ENCODE measurements at regions not wholly inside any gene's neighbourhood (a gene's known extent, or its start where the extent isn't known, plus 50 kb on each side); places are given as distances from the start of the nearest gene placed in this dataset.
"Not testable (repeated sequence)": the region's sequence is repeated elsewhere in the genome, so short reads cannot be mapped to it uniquely, and the experiment has no call there.

DNA sequence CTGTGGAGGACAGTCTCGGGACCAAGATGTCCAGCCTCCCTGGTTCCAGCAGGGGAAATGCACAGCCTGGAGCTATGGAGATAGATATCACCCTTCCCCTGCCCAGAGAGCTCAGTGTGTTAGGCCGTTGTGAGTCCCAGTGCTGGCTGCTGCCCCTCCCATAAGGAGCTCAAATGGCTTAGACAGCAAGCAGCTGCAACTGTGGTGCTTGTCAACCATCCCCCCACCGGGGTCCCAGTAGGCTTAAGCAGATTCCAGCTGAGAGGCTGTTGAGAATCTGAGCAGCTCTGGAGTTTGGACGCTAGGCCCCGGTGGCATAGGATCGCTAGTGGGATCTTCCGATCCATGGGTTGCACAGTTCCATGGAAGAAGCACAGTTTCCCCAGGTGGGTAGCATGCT lies 181.8 kb upstream of the POF1B start:
- no peak overlapping the region for H3K4me3 ChIP-seq (ENCODE audit: low read length)
- DNase-seq (ENCODE audit: low read depth, low spot score): no peak

DNA sequence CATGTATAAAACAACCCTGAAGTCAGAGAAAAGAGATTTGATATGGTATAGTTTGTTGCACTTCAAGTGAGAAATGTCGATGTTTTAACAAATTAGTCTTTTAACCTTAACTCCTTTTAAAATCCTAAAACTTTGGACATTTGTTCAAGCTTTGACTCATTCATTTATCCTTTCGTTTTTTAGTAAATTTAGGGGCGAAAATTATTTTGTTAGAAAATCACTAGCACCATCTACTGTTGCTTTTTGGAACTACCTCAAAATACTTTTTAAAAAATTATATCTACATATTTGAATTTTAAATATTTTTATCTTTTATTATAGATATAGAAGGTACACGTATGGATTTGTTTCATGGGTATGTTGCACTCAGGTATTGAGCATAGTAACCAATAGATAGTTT lies 165.1 kb upstream of the POF1B start:
- no peak for DNase-seq (ENCODE audit: low read depth, low spot score)
- H3K4me3 ChIP-seq (ENCODE audit: low read length): no peak overlapping the region

DNA sequence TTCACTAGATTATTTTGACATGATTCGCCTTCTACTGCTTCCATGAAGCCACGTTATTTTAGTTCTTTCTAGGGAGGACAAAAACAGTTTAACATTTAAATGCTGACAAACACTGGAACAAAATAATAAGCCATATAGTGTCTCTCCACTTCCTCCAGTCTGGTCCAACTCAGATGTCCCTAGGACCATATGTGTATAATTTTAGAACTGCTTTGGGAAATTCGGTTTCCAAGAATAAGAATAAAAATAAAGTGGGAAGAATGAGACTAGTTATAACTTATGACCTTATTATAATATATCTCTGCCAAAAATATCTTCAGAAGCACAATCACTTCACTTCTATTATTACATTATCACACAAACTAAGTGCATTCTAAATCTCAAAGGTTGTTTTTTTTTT lies 164.4 kb upstream of the POF1B start:
- H3K4me3 ChIP-seq (ENCODE audit: low read length): no peak overlapping the region
- no peak for DNase-seq (ENCODE audit: low read depth, low spot score)

DNA sequence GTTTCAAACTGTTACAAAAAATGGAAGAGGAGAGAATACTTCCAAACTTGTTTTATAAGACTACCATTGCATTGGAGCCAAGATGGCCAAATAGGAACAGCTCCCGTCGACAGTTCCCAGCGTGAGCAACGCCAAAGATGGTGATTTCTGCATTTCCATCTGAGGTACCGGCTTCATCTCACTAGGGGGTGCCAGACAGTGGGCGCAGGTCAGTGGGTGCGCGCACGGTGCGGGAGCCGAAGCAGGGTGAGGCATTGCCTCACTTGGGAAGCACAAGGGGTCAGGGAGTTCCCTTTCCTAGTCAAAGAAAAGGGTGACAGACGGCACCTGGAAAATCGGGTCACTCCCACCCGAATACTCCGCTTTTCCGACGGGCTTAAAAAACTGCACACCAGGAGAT lies 149.7 kb upstream of the POF1B start:
- DNase-seq (ENCODE audit: low read depth, low spot score): not testable (repeated sequence)

DNA sequence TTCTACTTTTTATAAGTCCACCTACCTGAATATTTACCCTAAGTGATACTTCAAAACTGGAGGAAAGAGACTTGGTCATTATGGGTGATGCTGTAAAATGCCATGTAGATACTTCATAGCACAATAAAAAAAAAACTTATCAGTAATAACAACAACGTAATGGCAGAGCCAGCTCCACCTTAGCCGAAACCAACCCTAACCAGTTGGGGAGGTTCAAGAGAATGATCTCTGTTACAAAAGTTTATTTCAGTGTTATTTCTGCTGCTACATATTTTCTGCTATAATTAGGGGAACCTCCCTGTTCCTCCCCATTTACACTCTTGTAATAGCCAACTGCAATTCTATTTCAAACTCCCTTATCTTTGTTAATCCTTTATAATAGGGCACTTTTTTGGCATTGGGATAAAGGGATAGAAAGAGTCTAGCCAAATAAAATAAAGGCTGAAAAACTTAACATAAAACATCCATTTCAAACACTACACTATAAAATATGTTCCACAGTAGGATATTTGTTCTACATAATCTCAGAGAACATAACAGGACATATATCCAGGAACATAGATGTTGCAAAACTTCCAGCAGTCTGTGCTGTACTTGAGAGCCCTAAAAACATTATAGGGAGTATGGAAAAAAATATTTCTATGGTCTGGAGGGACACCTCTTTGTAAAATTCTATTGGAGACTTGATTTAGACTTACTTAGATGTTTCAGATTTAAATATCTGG lies 138.7 kb upstream of the POF1B start:
- H3K4me3 ChIP-seq (ENCODE audit: low read length): no peak overlapping the region
- no peak for DNase-seq (ENCODE audit: low read depth, low spot score)

More for the DNA sequence above, 149.7 kb upstream of the POF1B start:
- not testable (repeated sequence) for H3K4me3 ChIP-seq (ENCODE audit: low read length)

DNA sequence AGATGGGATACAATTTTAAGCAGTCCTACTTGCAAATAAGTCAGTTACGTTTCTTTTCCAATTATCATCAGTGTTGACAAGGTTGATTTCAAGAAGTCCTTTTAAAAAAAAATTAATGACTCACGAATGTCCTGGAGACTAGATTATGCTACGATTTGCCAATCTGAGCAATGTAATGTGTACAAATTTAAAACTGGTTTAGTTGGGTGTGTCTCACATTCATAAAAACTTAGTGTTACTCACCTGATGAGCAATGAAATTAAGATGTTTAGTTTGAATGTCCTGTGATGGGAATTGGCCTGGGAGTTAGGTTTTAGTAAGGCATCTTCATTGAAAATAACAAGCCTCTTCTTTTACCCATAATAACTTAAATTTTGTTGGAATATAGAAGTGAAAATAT lies 136.7 kb upstream of the POF1B start:
- DNase-seq (ENCODE audit: low read depth, low spot score): no peak
- H3K4me3 ChIP-seq (ENCODE audit: low read length): no peak overlapping the region

DNA sequence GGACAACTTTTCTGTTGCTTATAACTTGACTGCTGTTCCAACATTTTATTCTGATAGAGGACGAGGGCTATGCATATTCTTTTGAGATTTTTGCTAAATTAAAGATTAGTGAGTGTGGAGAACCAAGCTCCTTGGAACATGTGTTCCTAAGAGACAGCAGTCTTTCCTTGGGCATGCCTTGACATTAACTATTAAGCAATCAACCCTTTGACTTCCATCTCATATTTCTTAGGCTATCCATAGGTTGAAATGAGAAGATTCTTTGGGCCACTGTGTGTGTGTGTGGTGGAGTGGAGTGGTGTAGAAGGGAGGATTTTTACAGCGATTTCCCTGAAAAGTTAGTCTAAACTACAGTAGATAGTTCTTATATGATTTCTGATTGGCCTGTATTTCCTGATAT lies 127.4 kb upstream of the POF1B start:
- H3K4me3 ChIP-seq (ENCODE audit: low read length): no peak overlapping the region

DNA sequence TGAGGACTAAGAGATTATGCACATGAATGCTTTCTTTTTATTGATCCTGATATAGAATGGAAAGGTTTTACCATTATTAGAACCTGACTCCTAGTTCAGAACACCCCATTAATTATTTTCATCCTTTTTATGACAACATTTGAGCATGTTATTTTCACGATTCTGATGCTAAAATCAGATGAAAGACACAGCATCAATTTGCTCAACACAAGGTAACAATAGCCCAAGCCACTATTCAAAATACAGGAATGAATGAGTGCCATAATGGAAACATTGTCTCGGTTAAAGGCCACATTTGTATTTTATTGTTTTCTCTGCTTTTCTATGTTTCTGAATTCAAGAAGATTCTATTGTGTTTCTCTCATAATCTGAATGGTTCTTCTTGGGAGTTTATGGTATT lies 126.3 kb upstream of the POF1B start:
- DNase-seq (ENCODE audit: low read depth, low spot score): no peak

More for the DNA sequence above, 127.4 kb upstream of the POF1B start:
- DNase-seq (ENCODE audit: low read depth, low spot score): no peak

DNA sequence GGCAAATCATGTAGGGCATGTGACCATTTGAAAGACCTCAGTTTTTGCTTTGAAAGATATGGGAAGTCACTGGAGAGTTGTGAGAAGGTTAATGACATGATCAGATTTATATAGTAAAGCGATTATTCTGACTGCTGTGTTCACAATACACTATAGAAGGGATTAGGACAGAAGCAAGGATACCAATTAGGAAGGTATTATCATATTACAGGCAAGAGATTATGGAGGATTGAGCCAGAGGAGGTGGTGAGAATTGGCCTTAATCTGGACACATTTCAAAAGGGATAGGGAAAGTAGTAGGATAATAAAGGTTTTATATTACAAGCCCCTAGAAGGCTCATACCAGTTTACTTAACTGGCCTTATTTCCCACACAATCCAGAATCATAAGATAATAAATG lies 124.9 kb upstream of the POF1B start:
- no peak for DNase-seq (ENCODE audit: low read depth, low spot score)
- no peak overlapping the region for H3K4me3 ChIP-seq (ENCODE audit: low read length)

More for the DNA sequence above, 126.3 kb upstream of the POF1B start:
- no peak overlapping the region for H3K4me3 ChIP-seq (ENCODE audit: low read length)

DNA sequence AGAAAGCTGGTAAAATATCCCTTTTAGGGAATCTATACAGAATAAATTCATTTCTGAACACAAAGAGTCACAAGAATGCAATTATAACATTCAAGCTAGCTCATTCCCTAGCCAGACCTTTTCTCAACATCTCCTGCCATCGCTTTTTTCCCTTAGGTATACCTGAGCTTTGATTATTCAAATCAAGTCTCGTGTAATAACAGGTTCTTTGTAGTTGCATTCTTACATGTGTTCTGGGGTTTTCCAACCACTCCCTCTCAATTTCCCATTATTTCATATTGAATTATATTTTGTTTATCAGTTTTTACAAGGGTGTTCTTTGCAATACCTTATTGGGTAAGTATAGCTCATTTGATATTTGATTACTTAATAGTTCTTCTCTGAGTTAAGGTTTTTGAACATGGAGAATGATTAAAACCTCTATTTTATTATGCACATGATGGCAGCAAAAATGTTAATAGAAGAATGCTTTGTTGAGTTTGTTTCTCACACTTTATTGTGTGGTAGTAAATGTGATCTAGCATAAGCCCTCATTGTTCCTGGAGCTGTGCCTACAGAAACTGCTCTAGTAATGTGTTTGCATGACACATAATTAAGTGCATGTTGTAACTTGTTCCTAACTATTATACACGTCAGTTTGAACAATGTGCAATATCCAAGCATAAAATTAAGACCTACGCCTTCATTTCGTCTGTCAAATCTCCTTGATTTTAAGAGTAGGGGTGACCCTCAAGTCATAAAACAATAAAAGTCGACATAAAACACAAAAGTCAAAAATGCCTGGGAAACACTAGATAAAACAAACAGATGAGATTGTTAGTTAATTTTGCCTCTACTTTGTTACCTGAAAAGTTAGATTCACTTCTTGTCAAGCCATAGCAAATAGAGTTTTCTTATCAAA lies 124.0 kb upstream of the POF1B start:
- no peak for DNase-seq (ENCODE audit: low read depth, low spot score)
- no peak overlapping the region for H3K4me3 ChIP-seq (ENCODE audit: low read length)

DNA sequence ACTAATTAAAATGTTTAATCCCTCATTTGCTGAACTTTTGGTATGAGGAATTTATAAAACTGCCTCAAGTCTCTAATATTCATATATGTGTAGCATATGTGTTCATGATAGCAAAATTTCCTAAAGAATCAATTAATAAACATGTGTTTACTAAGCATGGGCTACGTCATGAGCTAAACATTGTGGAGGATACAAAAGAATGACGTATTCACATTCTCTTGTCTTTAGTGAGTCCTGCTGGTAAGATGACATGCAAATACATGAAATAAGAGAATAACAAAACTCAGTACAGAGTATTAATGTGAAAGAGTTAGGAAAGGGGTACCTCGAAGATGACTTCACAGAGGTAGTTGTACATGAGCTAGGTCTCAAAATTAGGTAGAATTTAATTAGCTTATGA lies 121.9 kb upstream of the POF1B start:
- no peak for DNase-seq (ENCODE audit: low read depth, low spot score)
- no peak overlapping the region for H3K4me3 ChIP-seq (ENCODE audit: low read length)

DNA sequence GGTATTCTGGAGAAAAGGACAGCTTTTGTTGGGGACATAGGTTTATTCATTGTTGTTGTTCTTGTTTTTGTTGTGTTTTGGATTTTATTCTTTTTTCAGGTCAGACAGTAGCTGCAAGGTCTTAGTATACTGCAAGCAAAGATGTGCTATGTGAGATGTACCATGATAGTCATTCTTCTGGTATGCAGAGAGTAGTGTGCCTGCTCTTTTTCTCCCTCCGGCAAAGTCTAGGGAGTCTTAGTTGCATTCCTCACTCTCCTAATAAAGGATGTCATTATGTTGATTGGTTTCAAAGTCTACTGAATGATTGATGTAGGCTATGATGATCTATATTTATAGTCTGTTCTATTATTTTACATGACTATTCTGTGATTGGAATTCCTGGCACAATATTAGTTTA lies 119.9 kb upstream of the POF1B start:
- no peak overlapping the region for H3K4me3 ChIP-seq (ENCODE audit: low read length)
- no peak for DNase-seq (ENCODE audit: low read depth, low spot score)

DNA sequence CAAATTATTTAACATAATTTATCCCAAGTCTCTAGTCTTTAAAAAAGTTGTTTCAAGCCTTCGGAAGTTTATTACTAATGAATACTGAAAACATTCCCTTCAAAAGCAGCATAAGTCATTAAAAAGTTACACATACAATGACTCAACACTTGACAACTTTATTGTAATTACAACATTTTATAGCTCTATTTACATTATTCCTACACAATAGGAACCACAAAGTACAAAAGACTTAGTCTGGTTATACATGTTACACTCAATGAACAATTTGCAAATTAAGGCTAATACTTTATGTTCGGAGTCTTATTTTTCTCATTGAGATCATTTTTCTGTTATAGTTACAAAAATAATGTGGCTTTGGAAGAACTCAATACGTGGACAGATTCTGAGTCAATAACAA lies 114.4 kb upstream of the POF1B start:
- no peak for DNase-seq (ENCODE audit: low read depth, low spot score)
- no peak overlapping the region for H3K4me3 ChIP-seq (ENCODE audit: low read length)

DNA sequence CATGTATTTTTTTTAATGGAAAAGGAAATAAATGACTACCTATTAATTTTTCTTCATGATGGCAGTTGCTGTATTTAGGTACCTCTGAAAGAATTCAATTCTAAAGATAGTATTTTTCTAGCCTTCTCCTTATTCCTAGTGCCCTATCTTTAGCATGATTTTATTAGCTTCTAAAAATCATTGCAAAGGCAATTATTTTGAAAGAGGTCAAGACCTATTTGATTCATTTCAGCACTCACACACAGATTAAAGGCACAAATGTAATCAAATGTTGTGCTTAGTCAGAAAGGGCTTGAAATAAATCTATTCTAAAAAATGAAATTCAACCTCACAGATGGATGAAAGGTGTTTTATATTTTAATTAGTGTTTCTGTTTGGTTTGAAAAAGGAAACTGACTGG lies 74.8 kb upstream of the POF1B start:
- H3K4me3 ChIP-seq (ENCODE audit: low read length): no peak overlapping the region
- no peak for DNase-seq (ENCODE audit: low read depth, low spot score)

DNA sequence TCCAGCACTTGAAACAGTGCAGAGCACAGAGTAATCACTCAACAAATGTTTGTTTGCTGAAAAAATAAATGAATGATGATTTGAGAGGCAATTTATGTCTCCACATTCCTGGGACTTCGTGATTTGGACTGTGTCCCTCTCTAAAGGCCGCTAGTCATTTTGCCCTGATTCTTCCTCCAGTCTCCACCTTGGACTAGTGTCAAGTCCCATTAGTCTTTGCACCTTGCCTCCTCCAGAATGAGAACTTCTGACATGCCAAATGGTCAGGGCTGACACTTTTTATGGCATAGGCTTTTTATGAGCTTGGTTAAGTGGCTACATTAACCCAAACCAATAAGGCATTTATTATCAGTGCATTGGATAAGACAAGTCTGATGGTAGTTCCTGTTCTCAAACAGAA lies 65.1 kb upstream of the POF1B start:
- H3K4me3 ChIP-seq (ENCODE audit: low read length): no peak overlapping the region

More for the DNA sequence above, 65.1 kb upstream of the POF1B start:
- DNase-seq (ENCODE audit: low read depth, low spot score): no peak
